NOMO-1 treated with dmso at 0.1 percent for 144 hours (cell line): ENCODE measurements at regions not wholly inside any gene's neighbourhood (a gene's known extent, or its start where the extent isn't known, plus 50 kb on each side); places are given as distances from the start of the nearest gene placed in this dataset.
"Not testable (repeated sequence)": the region's sequence is repeated elsewhere in the genome, so short reads cannot be mapped to it uniquely, and the experiment has no call there.

Experiments used
- DNase-seq: peaks from one replicate; lab custom pipeline; 2025; ENCODE audit not compliant: unreplicated experiment; lab: John Stamatoyannopoulos, UW

- no peak for DNase-seq
These were observed 345.3 kb upstream of the POU1F1 start for GRCh38 chr3:87621667-87622066.

- no peak for DNase-seq
These were observed 339.1 kb upstream of the POU1F1 start for GRCh38 chr3:87615506-87615905.

DNA sequence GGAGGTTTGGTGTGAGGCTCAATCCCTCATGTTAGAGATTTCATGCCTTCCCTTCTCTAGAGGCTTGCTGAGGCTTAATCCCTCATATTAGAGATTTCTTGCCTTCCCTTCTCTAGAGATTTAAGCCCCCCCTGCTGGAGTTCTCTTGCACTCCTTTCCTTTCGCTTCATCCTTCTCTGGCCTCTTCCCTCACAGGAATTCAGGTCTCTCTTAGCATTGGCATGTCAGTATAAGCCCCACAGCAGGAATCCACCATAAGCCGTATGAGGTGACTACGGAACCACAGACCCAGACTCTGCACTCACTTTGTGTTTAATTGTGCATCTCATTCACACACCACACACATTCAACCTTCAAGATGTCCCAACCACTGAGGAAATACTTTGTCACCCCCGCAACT, 338.6 kb upstream of the POU1F1 start:
- DNase-seq = no peak

DNA sequence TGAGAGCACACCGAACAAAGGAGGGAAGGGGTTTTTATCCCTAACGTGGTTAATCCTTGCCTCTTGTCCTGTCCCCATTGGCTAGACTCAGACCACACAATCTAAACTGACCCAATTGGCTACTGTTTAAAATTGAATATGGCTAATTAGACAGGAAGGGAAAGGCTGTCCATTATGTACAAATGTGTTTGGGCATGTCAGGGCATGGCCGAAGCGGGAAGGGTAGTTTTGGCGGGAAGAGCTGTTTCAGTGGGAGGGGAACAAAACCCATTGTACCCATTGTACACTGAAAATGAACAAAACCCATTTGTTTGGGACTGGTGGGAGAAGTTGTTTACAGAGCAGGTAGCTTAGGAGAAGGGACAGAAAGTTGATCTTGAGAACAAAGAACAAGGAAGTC, 330.9 kb upstream of the POU1F1 start:
- no peak for DNase-seq

GRCh38 chr3:87595798-87596197, 319.4 kb upstream of the POU1F1 start:
- DNase-seq = no peak

DNA sequence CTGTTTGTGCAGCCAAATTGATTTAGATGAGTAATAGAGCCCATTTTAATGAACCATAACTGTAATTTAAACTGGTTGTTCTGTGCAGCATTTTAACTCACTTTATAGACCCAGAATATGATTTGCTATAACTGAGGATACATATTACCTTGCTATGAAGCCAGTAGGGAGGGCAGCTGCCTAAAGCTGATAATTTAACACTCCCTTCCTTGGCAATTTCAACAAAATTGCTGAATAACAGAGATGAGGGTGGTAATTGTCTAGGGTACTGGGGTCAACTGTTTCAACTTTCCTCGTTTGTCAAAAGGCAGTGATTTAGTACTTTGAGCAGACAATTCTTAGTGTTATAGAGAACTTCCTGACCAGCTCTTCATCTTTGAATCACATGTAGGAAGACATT, 304.9 kb upstream of the POU1F1 start:
- no peak for DNase-seq

DNA sequence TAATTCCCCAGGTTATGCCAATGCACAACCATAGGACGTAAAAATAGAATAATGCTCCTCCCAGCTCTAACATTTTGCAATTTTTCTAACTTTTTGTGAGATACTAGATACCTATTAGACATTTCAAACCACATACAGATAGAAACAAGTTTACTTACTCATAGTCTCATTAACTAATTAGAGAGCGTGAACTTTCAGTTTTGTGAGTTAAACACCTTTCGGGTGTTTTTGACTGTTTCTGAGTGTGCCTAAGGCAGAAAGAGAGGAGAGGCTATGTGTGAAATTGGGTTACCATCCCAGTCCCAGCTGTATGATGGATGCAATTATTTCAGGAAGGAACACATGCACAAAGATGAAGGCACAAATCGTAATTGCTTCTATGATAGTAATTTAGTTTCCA, 300.4 kb upstream of the POU1F1 start:
- DNase-seq = no peak

GRCh38 chr3:87575550-87575949, 299.2 kb upstream of the POU1F1 start:
- no peak for DNase-seq

DNA sequence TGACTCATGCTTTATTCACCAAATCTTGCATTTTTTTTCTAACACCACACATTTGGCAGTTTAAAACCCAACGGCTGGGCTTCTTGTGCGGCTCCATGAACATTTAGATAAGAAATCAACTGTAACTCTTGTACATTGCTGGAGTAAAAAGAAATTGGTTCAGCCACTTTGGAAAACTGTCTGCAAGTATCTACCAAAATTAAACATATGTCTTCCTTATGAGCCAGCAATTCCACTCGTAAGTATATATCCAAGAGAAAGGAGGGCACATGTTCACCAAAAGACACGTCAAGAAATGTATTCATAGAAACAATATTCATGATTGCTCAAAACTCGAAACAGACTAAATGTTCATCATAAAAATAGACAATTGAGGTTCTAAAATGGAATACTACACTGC, 291.9 kb upstream of the POU1F1 start:
- DNase-seq = no peak

- DNase-seq = no peak
These were observed 288.1 kb upstream of the POU1F1 start for GRCh38 chr3:87564438-87564837.

DNA sequence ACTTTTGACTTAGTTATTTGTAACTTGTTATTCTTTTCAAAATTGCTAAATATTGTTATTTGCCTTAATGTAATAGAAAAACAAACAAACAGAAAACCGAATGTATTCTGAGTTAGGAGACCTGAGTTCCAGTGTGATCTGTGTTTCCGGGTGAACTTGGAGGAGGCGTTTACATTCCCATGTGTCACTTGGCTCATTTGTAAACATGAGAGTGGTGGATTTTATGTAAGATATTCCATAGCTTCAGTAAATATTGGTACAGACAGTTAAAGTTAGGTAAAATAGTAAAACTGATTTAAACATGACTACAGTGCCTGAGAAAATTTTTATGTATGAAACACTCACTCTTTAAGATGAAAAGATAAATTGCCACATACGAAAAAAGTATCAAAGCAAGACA, 287.3 kb upstream of the POU1F1 start:
- DNase-seq = no peak

DNA sequence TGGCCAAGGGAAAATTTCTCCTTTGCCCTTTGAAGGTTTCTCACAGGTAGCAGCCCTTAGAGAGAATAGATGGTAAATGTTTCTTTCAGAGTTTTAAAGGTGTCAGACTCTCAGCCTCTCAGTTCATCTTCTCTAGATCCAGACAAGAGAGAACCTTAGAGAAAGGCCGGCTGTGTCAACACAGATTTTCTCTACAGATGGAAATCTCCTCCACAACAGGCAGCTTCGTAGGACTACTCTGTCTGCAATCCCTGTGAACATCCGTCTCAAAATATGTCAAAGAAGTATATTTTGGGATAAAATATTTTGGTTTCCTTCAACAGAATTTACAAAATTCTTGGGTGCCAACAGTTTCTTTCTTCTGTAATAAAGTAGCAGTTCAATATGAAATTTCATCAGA, 282.1 kb upstream of the POU1F1 start:
- DNase-seq = no peak

DNA sequence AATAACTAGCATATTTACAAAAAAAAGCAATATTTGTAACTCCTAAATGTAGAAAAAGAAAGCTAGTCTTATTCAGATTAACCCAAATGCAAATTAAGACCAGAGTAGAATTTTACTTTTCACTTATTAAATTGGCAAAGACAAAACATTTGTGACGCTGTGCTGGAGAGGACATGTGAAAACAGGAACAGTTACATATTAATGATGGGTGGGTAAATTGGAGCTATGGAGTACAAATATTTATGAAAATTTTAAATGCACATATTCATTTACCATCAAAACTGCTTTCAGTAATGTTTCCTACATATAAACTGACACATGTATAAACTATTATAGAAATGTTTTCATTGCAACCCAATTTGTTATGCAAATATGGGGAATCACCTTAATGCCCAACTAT, 278.9 kb upstream of the POU1F1 start:
- DNase-seq = no peak

- DNase-seq = no peak
These were observed 276.7 kb upstream of the POU1F1 start for GRCh38 chr3:87553058-87553457.

DNA sequence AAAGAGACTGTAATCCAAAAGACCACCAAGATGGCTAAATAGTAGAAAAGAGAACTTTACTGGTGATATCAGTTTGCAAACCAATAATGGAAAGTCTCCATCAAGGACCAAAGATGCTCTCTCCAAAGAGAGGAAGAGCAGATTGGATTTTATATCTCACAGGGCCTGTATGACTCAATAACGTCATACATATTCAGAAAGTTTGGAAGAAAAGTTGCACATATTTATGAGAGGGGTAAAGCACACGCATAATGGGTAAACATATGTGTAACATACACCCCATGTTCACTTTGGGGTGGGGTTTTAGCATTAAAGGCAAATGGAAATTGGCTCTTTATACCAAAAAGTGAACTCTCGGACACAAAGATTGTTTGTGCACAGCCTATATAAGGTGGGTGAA, 274.5 kb upstream of the POU1F1 start:
- no peak for DNase-seq

- DNase-seq = no peak
These were observed 272.8 kb upstream of the POU1F1 start for GRCh38 chr3:87549208-87549607.

GRCh38 chr3:87548271-87548670, 271.9 kb upstream of the POU1F1 start:
- no peak for DNase-seq

- DNase-seq = no peak
These were observed 269.8 kb upstream of the POU1F1 start for GRCh38 chr3:87546216-87546615.

GRCh38 chr3:87543408-87543807, 267.0 kb upstream of the POU1F1 start:
- not testable (repeated sequence) for DNase-seq

DNA sequence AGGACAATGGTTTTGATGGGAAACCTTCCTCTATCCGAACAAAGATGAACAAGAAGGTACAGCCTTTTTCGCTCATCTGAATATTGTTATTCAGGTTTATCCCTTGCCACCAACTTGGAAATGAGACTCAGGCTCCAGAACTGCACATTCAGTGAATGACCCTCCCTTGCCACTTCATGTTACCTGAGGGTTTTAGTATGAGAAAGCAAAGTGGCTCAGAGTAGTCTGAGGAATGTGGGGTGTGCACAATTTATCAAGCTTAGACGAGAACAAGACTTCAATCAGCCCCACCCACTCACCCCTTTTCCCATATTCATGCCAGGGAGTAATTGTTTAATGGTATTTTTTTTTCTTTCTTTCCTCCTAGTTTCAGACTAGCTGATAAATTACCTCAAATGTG, 265.3 kb upstream of the POU1F1 start:
- no peak for DNase-seq

DNA sequence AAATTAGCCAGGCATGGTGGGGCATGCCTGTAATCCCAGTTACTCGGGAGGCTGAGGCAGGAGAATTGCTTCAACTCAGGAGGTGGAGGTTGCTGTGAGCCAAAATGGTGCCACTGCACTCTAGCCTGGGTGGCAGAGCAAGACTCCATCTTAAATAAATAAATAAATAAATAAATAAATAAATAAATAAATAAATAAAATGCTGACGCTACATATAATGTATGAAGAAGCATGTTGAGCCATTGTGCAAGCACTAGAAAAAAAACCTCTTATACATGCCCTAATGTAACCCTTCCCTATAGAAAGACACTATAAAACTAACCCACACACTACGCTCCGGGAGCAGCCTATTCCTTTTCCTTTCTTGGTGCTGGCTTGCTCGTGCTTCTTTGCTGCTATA, 262.3 kb upstream of the POU1F1 start:
- DNase-seq = not testable (repeated sequence)

GRCh38 chr3:87509401-87509800, 233.0 kb upstream of the POU1F1 start:
- no peak for DNase-seq

DNA sequence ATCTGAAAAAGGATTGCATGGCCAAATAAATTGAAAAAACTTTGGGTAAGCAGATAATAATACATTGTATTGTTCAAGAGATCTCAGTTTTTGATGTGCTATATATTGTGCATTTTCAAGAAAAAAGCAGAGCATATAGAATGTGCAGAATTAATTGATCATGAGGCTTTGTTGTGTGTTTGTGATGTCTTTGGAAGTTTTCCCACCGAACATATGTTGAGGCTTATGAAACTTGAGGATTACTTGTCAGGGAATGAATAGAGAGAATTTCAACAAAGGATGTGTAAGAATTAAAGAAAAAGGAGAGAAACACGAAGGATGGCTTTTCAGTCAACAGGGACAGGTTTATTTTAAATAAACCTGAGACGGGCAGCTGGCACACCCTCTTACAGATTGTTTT, 232.5 kb upstream of the POU1F1 start:
- DNase-seq = no peak

DNA sequence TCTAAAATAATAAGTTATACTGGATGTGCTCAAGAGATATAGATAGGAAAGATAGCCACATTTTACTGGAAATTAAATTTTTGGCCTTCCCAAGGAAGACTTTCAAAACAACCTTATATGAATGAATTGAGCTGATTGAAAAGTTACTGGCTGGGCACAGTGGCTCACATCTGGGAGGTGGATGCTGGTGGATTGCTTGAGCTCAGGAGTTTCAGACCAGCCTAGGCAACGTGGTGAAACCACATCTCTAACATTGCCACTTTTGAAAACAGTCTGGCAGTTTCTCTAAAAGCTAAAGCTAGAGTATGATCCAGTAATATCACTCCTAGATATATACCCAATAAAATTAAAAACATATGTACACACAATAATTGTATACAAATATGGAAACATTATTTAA, 231.4 kb upstream of the POU1F1 start:
- no peak for DNase-seq
